ENCODE measurements at regions not wholly inside any gene's neighbourhood (a gene's known extent, or its start where the extent isn't known, plus 50 kb on each side); places are given as distances from the start of the nearest gene placed in this dataset.

DNA sequence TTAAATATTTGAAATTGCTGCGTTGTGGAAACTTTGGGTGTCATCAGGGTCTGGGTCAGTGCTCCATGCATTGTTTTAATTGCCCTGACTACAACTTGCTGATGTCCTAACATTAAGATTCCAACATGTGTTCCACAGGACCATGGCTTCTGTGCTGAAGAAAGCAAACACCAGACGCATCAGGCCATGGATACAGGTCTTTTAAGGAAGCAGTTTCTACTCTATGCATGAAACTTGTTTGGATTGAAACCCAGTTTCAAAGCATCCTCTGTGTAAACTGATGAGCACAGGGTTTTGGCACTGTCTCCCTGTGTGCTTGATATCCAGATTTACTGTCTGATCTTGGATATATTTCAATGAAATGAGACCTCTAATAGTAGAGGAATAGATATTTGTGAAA lies 328.4 kb upstream of the SLC10A2 start:
- no peak for ATAC-seq

GRCh38 chr13:103391936-103392335 lies 325.7 kb upstream of the SLC10A2 start:
- intact Hi-C loops (cut with micrococcal nuclease) = no loop called here
- Histone ChIP-seq H3K4me1 (ENCODE audit: insufficient read depth, low read length) (no peaks in the 10 kb centered on the region), H3K27ac (ENCODE audit: low read length) (no peak overlapping the region)

More for the DNA sequence above, 328.4 kb upstream of the SLC10A2 start:
- H3K4me3 ChIP-seq (ENCODE audit: low read length) = no peak overlapping the region
- no peak for DNase-seq
- BruUV-seq (replicated peaks) = no TSS peak
- no peak overlapping the region for H2AFZ ChIP-seq (ENCODE audit: low read length)
- CTCF ChIA-PET = no interaction called here
- no peaks in the 10 kb centered on the region for H4K20me1 ChIP-seq (ENCODE audit: low read length)
- H3F3A ChIP-seq (ENCODE audit: low read length, unreplicated experiment) = no peaks in the 10 kb centered on the region
- H3K36me3 ChIP-seq (ENCODE audit: low read depth, low read length) = no peaks in the 10 kb centered on the region
- no peaks in the 10 kb centered on the region for H3K27me3 ChIP-seq (ENCODE audit: low read length)
- no peak overlapping the region for H3K27ac ChIP-seq (ENCODE audit: low read length)
- intact Hi-C loops (cut with micrococcal nuclease) = no loop called here
- no peaks in the 10 kb centered on the region for H3K79me2 ChIP-seq (ENCODE audit: low read length)
- POLR2A ChIA-PET (ENCODE audit: unreplicated experiment) = no interaction called here
- H3K4me2 ChIP-seq (ENCODE audit: low read length) = no peak overlapping the region
- no peaks in the 10 kb centered on the region for H3K9me3 ChIP-seq (ENCODE audit: low read length)
- H3K9ac ChIP-seq (ENCODE audit: low read length) = no peak overlapping the region
- TF ChIP-seq EZH2 (IDR thresholded peaks at IDR 0.05; ENCODE audit: low read length, unreplicated experiment) (no peak), EZH2phosphoT487 (IDR thresholded peaks at IDR 0.05; ENCODE audit: borderline replicate concordance, low read length) (no peak)
- H3K4me1 ChIP-seq (ENCODE audit: insufficient read depth, low read length) = no peaks in the 10 kb centered on the region
- H3K9me2 ChIP-seq (replicated peaks; ENCODE audit: low read length) = no peaks in the 10 kb centered on the region

GRCh38 chr13:103388839-103389238 lies 322.6 kb upstream of the SLC10A2 start:
- no peaks in the 10 kb centered on the region for H3K9me2 ChIP-seq (replicated peaks; ENCODE audit: low read length)
- no peaks in the 10 kb centered on the region for H3K4me1 ChIP-seq (ENCODE audit: insufficient read depth, low read length)
- H3K79me2 ChIP-seq (ENCODE audit: low read length) = no peaks in the 10 kb centered on the region
- H3F3A ChIP-seq (ENCODE audit: low read length, unreplicated experiment) = no peaks in the 10 kb centered on the region
- H3K9me3 ChIP-seq (ENCODE audit: low read length) = no peaks in the 10 kb centered on the region
- no peak overlapping the region for H3K9ac ChIP-seq (ENCODE audit: low read length)
- DNase-seq (peak; percentile 2), ATAC-seq (no peak)
- intact Hi-C loops (cut with micrococcal nuclease) = no loop called here
- CTCF ChIA-PET = interaction anchor here (0.7 kb wide), 1 partner anchor 16 kb away, joined by 3 read pairs; no protein-coding TSS in a partner anchor
- H2AFZ ChIP-seq (ENCODE audit: low read length) = no peak overlapping the region
- 0 out of 2 replicates have a peak, but pooled peaks have one; percentile 14 for TF ChIP-seq CTCF (conservative IDR thresholded peaks at IDR 0.05; ENCODE audit: low read depth, low read length)
- TF ChIP-seq EZH2phosphoT487 (IDR thresholded peaks at IDR 0.05; ENCODE audit: borderline replicate concordance, low read length) = no peak
- no peaks in the 10 kb centered on the region for H3K36me3 ChIP-seq (ENCODE audit: low read depth, low read length)
- no peak overlapping the region for H3K27ac ChIP-seq (ENCODE audit: low read length)
- H4K20me1 ChIP-seq (ENCODE audit: low read length) = no peaks in the 10 kb centered on the region
- H3K27me3 ChIP-seq (ENCODE audit: low read length) = no peaks in the 10 kb centered on the region
- no TSS peak for BruUV-seq (replicated peaks)
- H3K4me2 ChIP-seq (ENCODE audit: low read length) = no peak overlapping the region
- POLR2A ChIA-PET (ENCODE audit: unreplicated experiment) = no interaction called here
- no peak overlapping the region for H3K4me3 ChIP-seq (ENCODE audit: low read length)

More at GRCh38 chr13:103391936-103392335, 325.7 kb upstream of the SLC10A2 start:
- no peak overlapping the region for H3K9ac ChIP-seq (ENCODE audit: low read length)
- no peaks in the 10 kb centered on the region for H3K27me3 ChIP-seq (ENCODE audit: low read length)
- POLR2A ChIA-PET (ENCODE audit: unreplicated experiment) = no interaction called here
- H3K4me2 ChIP-seq (ENCODE audit: low read length) = no peak overlapping the region
- no peak overlapping the region for H3K4me3 ChIP-seq (ENCODE audit: low read length)
- H2AFZ ChIP-seq (ENCODE audit: low read length) = no peak overlapping the region
- DNase-seq (no peak), ATAC-seq (no peak)
- no peaks in the 10 kb centered on the region for H3K9me3 ChIP-seq (ENCODE audit: low read length)
- no peaks in the 10 kb centered on the region for H3K9me2 ChIP-seq (replicated peaks; ENCODE audit: low read length)
- CTCF ChIA-PET = no interaction called here
- H3F3A ChIP-seq (ENCODE audit: low read length, unreplicated experiment) = no peaks in the 10 kb centered on the region
- BruUV-seq (replicated peaks) = no TSS peak
- H4K20me1 ChIP-seq (ENCODE audit: low read length) = no peaks in the 10 kb centered on the region
- TF ChIP-seq EZH2 (IDR thresholded peaks at IDR 0.05; ENCODE audit: low read length, unreplicated experiment) (no peak), CTCF (conservative IDR thresholded peaks at IDR 0.05; ENCODE audit: low read depth, low read length) (no peak), EZH2phosphoT487 (IDR thresholded peaks at IDR 0.05; ENCODE audit: borderline replicate concordance, low read length) (no peak)
- no peaks in the 10 kb centered on the region for H3K79me2 ChIP-seq (ENCODE audit: low read length)
- H3K36me3 ChIP-seq (ENCODE audit: low read depth, low read length) = no peaks in the 10 kb centered on the region
